ENCODE measurements at regions not wholly inside any gene's neighbourhood (a gene's known extent, or its start where the extent isn't known, plus 50 kb on each side); places are given as distances from the start of the nearest gene placed in this dataset.
A peak's percentile ranks its signal among the peaks of the same experiment; 100 is the strongest.

DNA sequence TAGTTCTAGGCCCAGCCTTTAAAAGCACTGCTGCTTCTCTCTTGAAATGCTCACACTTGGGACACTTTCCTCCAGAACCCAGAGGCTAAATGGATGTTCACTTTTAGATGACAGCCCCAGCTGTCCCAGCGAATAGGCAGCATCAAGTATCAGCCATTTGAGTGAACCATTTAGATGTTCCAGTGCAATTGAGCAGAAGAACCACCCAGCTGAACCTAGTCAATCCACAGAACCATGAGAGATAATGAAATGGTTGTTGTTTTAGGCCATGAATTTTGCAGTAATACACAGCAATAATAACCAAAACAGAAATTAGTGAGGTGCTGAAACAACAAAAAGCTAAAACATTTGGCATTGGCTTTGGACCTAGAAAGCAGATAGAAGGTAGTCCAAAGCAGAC, 273.9 kb downstream of the ETV1 start:
- ATAC-seq = no peak
- TF ChIP-seq ARNTL (CRISPR knock-in tag; IDR thresholded peaks at IDR 0.05; ENCODE audit: borderline replicate concordance, low read depth) = no peak
- no peak for TF ChIP-seq TOX (CRISPR knock-in tag; IDR thresholded peaks at IDR 0.05; ENCODE audit: borderline replicate concordance)
- no peak for TF ChIP-seq ZNF70 (CRISPR knock-in tag; IDR thresholded peaks at IDR 0.05)
- TF ChIP-seq TSHZ2 (CRISPR knock-in tag; IDR thresholded peaks at IDR 0.05) = no peak
- TF ChIP-seq ZNF565 (CRISPR knock-in tag; conservative IDR thresholded peaks at IDR 0.05; ENCODE audit: low read depth) = no peak

DNA sequence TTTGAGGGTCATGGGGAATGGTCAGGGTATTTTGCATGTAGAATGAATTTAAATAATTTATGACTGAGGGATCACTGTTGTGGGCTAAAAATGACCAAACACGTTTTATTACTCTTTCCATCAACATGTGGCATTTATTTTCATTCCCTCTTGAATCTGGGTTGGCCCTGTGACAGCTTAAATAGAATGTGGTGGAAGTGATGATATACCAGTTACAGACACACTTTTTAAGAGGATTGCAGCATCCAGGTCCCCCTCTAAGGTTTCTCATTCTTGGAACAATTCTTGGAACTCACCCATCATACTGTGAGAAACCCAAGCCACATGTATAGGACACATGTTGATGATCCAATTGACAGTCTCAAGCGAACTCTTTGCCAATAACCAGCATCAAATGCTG, 272.4 kb downstream of the ETV1 start:
- no peak for ATAC-seq
- TF ChIP-seq ZNF70 (CRISPR knock-in tag; IDR thresholded peaks at IDR 0.05) (no peak), ARNTL (CRISPR knock-in tag; IDR thresholded peaks at IDR 0.05; ENCODE audit: borderline replicate concordance, low read depth) (no peak), GLIS3 (CRISPR knock-in tag; IDR thresholded peaks at IDR 0.05) (no peak), PATZ1 (CRISPR knock-in tag; IDR thresholded peaks at IDR 0.05; ENCODE audit: borderline replicate concordance) (no peak), BACH2 (CRISPR knock-in tag; IDR thresholded peaks at IDR 0.05; ENCODE audit: borderline replicate concordance) (no peak), POU6F1 (CRISPR knock-in tag; IDR thresholded peaks at IDR 0.05; ENCODE audit: borderline replicate concordance, low read depth) (no peak), ZC3H10 (CRISPR knock-in tag; IDR thresholded peaks at IDR 0.05) (no peak), TOX (CRISPR knock-in tag; IDR thresholded peaks at IDR 0.05; ENCODE audit: borderline replicate concordance) (no peak), ESRRG (CRISPR knock-in tag; IDR thresholded peaks at IDR 0.05) (no peak), CSRNP3 (CRISPR knock-in tag; IDR thresholded peaks at IDR 0.05) (no peak), ZFP3 (CRISPR knock-in tag; IDR thresholded peaks at IDR 0.05) (no peak), TCF4 (CRISPR knock-in tag; IDR thresholded peaks at IDR 0.05; ENCODE audit: borderline replicate concordance) (no peak), PPARA (CRISPR knock-in tag; IDR thresholded peaks at IDR 0.05; ENCODE audit: borderline replicate concordance) (no peak), RARB (CRISPR knock-in tag; IDR thresholded peaks at IDR 0.05) (no peak)

DNA sequence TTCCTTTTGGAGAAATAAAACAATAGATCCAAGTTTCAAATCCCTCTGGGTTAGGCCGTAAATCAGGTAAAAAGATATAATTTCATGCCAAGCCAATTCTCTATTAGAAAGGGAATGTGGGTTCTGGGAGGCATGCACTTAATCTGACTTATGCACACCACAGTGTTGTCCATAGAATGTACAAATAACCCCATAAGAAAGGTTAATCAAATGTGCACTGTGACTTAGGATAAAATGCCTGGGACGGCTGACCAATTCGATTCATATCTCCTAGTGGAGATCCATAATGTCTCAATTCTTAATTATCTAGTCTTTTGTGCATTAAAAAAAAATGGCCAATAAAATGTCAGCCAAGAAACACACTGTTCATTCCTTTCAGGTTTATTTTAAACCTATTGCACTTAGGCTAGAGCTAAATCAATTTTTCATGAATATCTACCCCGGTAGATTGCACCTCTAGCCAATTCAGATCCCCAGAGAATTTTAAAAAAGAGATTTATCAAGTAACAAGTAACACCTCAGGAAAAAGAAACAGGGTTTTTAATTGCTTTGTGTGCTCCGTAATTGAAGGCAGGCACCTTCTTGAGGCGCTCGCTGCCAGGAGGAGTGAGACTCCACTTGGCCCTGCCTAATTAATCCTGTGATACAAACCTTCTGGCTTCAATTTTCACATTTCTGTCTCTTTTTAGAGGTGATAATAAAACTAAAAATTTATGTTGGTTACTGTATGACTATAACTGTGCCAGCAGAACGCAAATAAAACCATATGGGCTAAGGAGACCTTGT, 265.1 kb downstream of the ETV1 start:
- no peak for ATAC-seq
- TF ChIP-seq ISL1 (CRISPR knock-in tag; IDR thresholded peaks at IDR 0.05) (0 out of 2 replicates have a peak, but pooled peaks have one; percentile 12), PATZ1 (CRISPR knock-in tag; IDR thresholded peaks at IDR 0.05; ENCODE audit: borderline replicate concordance) (no peak)

Data from SK-N-SH treated with all-trans-retinoic acid at 6 μM for 48 hours (cell line).